Ishikawa (cell line): ENCODE measurements at regions not wholly inside any gene's neighbourhood (a gene's known extent, or its start where the extent isn't known, plus 50 kb on each side); places are given as distances from the start of the nearest gene placed in this dataset.

Source experiments
- CEBPB ChIP-seq: IDR thresholded peaks from 2 replicates; pipeline ENCODE4 v1.6.1; 2012
- CREB1 ChIP-seq: IDR thresholded peaks from 2 replicates; pipeline ENCODE4 v1.6.1; 2012; ENCODE audit warnings: low read depth
- EGR1 ChIP-seq: IDR thresholded peaks from 2 replicates; pipeline ENCODE4 v1.6.1; 2012
- EP300 ChIP-seq: IDR thresholded peaks from 2 replicates; pipeline ENCODE4 v1.6.1; 2012; ENCODE audit warnings: borderline replicate concordance
- FOXM1 ChIP-seq: IDR thresholded peaks from 2 replicates; pipeline ENCODE4 v1.6.1; 2012; ENCODE audit warnings: low read depth, borderline replicate concordance
- MAX ChIP-seq: IDR thresholded peaks from 2 replicates; pipeline ENCODE4 v1.6.1; 2012
- NFIC ChIP-seq: IDR thresholded peaks from 2 replicates; pipeline ENCODE4 v1.6.1; 2012
- RAD21 ChIP-seq: IDR thresholded peaks from 2 replicates; pipeline ENCODE4 v1.6.1; 2012; ENCODE audit warnings: low read depth
- REST ChIP-seq: IDR thresholded peaks from 2 replicates; pipeline ENCODE4 v1.6.1; 2012; ENCODE audit warnings: low read depth, mild to moderate bottlenecking
- TAF1 ChIP-seq: IDR thresholded peaks from 2 replicates; pipeline ENCODE4 v1.6.1; 2012; ENCODE audit warnings: low read depth, mild to moderate bottlenecking
- TCF12 ChIP-seq: IDR thresholded peaks from 2 replicates; pipeline ENCODE4 v1.6.1; 2012; ENCODE audit warnings: low read depth
- TEAD4 ChIP-seq: IDR thresholded peaks from 2 replicates; pipeline ENCODE4 v1.6.1; 2012
- USF1 ChIP-seq: IDR thresholded peaks from 2 replicates; pipeline ENCODE4 v1.6.1; 2012
- YY1 ChIP-seq: IDR thresholded peaks from 2 replicates; pipeline ENCODE4 v1.6.1; 2012; ENCODE audit warnings: low read depth
- ZBTB7A ChIP-seq: IDR thresholded peaks from 2 replicates; pipeline ENCODE4 v1.6.1; 2012; ENCODE audit warnings: low read depth

- TF ChIP-seq TAF1 (no peak), EP300 (no peak), TEAD4 (no peak), EGR1 (no peak), RAD21 (no peak), ZBTB7A (no peak), NFIC (no peak), CEBPB (no peak), MAX (no peak), REST (no peak), TCF12 (no peak)
These were observed 64.8 kb upstream of the IPO9 start for GRCh38 chr1:201764166-201764565.

- no peak for TF ChIP-seq CEBPB
- no peak for TF ChIP-seq TAF1
These were observed 64.4 kb upstream of the IPO9 start for GRCh38 chr1:201764579-201764978.

- TF ChIP-seq EGR1 (no peak), REST (no peak), NFIC (no peak), EP300 (no peak), ZBTB7A (no peak), TAF1 (no peak), TEAD4 (no peak), MAX (no peak), RAD21 (no peak), YY1 (no peak), CREB1 (no peak), TCF12 (no peak), CEBPB (no peak), FOXM1 (no peak), USF1 (no peak)
These were observed 62.7 kb upstream of the IPO9 start for GRCh38 chr1:201766131-201766866.

- TF ChIP-seq MAX (no peak), CREB1 (no peak), FOXM1 (no peak), ZBTB7A (no peak), EGR1 (no peak), EP300 (no peak), TAF1 (no peak), TCF12 (no peak), CEBPB (no peak), TEAD4 (no peak), RAD21 (no peak), REST (no peak), YY1 (no peak), NFIC (no peak), USF1 (no peak)
These were observed 61.6 kb upstream of the IPO9 start for GRCh38 chr1:201767339-201767738.
